ENCODE measurements at regions not wholly inside any gene's neighbourhood (a gene's known extent, or its start where the extent isn't known, plus 50 kb on each side); places are given as distances from the start of the nearest gene placed in this dataset.
"Not testable (repeated sequence)": the region's sequence is repeated elsewhere in the genome, so short reads cannot be mapped to it uniquely, and the experiment has no call there.

- not testable (repeated sequence) for TF ChIP-seq CTCF, POLR2A (IDR thresholded peaks at IDR 0.05)
Measured at GRCh38 chr1:207262891-207263290, 58.6 kb upstream of the CD55 start.
